HG03558 (cell line): ENCODE measurements at regions not wholly inside any gene's neighbourhood (a gene's known extent, or its start where the extent isn't known, plus 50 kb on each side); places are given as distances from the start of the nearest gene placed in this dataset.
A peak's percentile ranks its signal among the peaks of the same experiment; 100 is the strongest.
"Not testable (repeated sequence)": the region's sequence is repeated elsewhere in the genome, so short reads cannot be mapped to it uniquely, and the experiment has no call there.

Experiments
- ATAC-seq: cut with Tn5 transposase; IDR thresholded peaks from one replicate; pipeline ENCODE4 v1.9.1; 2021; ENCODE audit warnings: moderate number of reproducible peaks; ENCODE audit not compliant: unreplicated experiment; ENCODE audit errors: extremely low read depth

- ATAC-seq, result no peak
These were observed 284.9 kb downstream of the OTUD1 start for GRCh38 chr10:23723796-23724195.

DNA sequence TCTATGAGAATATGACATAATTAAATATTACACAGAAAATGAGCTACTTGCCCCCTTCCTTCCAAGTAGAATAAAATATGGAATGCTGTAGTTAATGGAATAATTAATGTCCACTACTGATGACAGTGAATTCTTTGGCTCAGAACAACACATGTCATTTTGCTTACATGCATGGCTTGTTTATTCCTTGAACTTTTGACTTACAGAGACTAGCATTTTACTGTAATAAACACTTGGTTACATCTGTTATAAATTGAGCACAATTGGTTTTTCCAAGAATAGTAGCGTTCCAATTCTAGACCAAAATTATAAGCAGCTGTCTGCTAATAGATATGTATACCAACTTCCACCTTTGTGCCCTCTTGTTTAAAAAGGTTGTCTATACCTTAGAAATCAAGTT, 286.7 kb downstream of the OTUD1 start:
- ATAC-seq, result no peak

DNA sequence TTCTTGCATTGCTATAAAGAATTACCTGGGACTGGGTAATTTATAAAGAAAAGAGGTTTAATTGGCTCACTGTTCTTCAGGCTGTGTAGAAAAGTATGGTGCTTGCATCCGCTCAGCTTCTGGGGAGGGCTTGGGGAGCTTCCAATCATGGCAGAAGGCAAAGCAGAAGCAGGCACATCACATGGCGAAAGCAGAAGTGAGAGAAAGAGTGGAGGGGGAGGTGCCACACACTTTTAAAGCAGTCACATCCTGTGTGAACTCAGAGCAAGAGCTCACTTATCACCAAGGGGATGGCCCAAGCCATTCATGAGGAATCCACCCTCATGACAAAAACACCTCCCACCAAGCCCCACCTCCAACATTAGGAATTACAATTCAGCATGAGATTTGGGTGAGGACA, 303.5 kb downstream of the OTUD1 start:
- ATAC-seq, result peak; percentile 95

DNA sequence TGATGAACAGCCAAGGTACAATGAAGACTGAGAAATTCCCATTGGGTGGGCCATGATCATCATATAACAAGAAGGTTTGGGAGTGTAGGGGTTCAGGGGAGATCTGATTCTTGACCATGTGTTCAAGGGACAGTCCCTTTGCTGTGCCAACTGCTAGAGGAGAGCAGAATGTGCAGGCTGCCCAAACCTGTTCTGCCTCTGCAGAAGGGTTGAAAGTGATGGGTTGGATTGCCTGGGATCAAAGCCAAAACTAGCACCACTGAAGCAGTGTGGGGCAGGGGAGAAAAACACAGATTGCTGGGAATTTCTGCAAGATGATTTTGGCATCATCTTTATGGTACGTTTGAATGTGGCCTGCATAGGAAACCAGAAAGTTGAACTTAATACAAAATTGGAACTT, 303.9 kb downstream of the OTUD1 start:
- ATAC-seq, result no peak

GRCh38 chr10:23754179-23754578, 315.3 kb downstream of the OTUD1 start:
- ATAC-seq, result no peak

DNA sequence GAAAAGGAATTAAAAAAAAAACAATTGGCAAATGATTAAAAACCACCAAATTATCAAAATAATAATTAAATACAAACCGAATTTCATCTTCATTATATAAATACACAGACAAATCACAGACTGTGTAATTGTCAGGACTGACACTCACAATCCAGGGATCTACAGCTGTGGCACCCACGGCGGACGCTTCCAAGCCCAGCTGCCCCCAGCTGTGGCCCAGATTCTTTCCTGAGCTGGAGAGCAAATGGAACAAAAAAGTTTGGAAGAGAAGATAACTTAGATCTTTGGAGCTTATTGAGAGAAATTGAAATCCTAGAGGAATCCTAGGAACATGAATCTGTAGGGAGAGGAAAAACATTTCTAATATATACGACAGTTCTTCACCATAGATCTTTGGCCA, 316.1 kb downstream of the OTUD1 start:
- no peak for ATAC-seq

DNA sequence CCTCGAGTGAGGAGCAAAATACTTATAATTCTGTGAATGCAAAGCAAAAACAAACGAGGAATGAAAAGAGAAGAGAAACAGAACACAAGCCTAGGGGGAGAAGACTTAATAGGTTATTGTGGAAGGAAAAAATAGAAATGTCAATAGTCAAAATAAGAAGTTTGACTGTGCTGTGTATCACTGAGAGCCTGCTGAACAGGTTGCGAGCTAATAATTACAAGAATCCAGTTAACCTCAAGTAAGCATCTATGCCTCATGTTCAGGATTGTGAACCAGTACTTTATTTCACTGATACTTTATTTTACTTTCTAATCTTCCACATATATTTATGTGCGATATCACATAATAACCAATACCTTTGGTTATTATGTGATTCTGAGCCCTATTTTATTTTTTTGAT, 316.7 kb downstream of the OTUD1 start:
- no peak for ATAC-seq

DNA sequence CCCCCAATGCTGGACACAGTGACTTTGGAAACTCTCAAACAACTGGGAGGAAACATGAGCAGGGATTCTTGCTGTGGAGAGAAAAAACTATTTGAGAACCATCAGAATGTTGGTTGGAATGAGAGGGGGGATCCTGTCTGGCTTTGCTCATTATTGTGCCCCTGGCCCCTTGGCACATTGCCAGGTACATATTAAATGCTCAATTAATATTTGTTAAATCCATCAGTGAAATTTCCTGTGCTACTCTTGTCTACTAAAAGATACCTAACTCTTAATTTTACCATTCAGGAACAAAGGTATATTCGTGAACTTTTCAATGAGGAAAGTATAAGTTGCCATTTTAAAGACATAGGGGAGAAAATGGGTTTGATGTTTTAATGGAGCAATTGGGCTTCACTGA, 329.4 kb downstream of the OTUD1 start:
- no peak for ATAC-seq

DNA sequence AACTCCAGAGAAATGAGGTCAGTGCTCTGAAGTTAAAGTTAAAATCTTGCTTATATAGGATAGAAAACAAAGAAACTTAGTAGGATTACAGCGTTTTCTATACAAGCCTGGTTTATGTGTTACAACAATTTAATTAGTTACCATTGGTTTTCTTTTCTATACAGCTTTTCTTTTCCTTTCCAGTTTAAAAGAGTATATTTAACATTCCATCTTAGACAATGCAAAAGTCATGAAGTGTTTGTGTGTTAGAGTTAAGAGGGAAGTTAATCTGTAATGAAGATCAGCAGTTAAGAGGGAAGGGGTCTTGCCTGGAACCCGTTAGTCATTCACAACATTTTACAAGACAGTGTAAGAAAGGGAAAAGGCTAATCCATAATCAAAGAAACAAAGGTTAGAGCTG, 338.3 kb downstream of the OTUD1 start:
- no peak for ATAC-seq

GRCh38 chr10:23779301-23779700, 340.4 kb downstream of the OTUD1 start:
- no peak for ATAC-seq

DNA sequence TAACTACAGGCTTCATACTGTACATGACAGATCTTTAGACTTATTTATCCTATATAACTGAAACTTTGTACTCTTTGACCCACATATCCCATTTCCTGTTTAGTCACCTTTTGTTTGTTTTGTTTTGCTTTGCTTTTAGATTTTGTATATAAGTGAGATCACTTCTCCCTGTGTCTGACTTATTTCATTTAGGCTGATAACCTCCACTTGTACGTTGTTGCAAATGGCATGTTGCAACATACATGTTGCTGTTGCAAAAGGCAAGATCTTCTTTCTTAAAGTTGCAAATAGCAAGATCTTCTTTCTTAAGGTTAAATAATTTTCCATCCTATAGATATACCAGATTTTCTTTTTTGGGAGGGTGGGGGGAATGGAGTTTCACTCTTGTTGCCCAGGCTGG, 341.5 kb downstream of the OTUD1 start:
- ATAC-seq, result no peak

GRCh38 chr10:23786594-23786993, 347.7 kb downstream of the OTUD1 start:
- no peak for ATAC-seq

DNA sequence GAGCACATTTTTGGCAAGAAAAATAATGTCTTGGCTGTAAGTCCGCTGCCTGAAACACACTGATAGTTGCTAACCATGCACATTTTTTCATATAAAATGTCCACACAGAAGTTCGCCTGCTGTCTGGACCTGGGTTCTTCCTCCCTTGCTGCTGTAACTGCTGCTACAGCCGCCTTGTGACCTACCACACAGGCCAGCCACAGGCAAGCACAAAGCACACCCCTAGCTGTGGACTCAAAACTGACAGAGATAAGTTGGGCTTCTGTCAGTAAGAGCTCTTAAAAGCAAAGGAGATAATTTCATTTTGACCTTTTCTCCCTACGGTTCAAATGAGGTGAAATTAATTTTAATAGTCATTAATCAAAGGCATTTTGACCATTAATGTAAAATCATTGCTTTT, 354.7 kb downstream of the OTUD1 start:
- ATAC-seq, result no peak

- ATAC-seq, result not testable (repeated sequence)
These were observed 358.6 kb downstream of the OTUD1 start for GRCh38 chr10:23797452-23797851.

DNA sequence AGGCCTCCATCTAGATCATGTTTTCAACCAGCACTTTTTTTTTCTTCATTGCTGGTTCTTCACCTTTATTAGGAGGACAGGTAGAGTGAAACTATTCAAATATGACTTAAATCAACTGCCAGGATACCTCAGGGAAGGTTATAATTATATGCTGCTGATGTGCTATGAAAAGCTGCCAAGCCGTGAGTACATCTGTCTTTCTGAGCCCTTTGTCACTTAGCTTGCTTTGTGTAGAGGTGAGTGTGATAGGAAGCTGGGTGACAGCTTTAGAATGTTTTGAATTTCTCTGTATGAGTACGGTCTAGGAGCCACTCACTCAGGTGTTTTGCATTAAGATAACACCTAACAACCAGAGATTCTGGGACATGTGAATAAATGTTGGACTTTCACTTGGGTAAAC, 365.2 kb downstream of the OTUD1 start:
- no peak for ATAC-seq

DNA sequence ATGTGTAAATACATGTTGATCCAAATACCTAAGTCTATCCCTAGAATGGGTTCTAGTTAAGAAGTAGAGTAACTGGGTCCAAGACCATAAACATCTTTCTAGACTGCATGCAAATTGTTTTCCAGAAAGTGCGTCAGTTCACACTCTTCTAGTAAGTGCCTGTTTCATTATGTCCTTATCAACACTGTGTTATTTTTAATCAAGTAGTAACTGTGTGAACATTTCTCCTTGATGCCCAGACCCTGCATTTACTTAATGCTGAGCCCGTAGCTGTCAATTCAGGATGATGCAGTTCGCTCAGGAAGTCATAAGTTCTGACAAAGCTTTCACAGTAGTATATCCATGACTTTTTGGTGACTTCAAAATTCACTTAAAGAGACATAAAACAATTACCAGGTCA, 374.8 kb downstream of the OTUD1 start:
- no peak for ATAC-seq

DNA sequence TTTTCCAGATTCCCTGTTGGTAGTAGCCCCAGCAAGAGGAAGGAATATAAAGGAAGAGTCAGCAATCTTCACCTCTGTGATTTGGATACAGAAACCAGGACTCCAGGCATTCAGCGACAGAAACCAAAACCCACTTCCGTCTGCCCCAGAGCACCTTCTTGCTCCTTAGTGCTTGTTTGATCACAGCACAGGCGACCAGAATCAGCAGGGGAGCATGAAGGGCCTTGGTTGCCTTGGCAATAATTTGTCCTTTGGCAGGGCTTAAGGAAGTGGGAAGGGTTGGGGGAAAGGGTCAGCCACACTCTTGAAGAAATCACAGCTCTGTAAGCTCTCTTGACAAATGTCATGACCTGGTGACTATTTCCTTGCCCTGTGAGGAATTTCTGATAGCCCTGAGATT, 379.6 kb downstream of the OTUD1 start:
- ATAC-seq, result no peak

- no peak for ATAC-seq
These were observed 381.9 kb downstream of the OTUD1 start for GRCh38 chr10:23820792-23821191.

DNA sequence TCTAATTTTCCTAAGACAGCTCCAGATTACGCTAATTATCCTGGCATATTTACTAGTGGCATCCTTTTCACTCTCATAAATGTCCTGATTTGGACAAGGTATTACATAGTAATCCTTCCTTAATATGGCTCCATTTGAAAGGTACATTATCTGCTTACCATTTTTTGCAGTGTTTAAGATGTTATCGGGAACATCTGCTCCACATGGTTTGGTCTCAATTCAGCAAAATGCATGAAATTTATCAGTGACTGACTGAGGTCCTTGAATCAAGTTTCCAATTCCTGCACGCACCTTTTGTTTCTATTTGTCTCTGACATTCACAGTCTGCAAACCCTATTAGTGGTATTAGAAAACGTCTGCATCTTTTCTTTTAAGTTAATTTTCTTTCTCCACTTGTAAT, 384.1 kb upstream of the KIAA1217 start:
- no peak for ATAC-seq

DNA sequence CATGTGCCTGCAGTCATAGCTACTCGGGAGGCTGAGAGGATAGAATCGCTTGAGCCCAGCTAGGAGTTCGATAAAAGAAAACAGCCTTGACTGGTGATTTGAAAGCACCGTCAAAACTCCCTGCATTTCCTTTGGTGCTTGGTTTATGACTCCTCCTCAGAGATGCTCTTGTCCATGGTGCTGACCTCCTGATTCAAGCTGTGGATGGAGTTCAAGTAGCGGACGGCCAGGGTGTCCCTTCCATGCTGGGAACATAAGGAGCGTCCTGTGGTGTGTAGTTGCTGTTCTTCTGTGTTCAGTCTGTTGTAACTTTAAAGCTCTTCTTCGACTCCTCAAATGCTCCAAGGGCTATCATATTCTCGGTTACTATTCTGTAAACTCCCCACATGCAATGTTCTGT, 382.5 kb upstream of the KIAA1217 start:
- no peak for ATAC-seq

GRCh38 chr10:23829556-23829955, 379.4 kb upstream of the KIAA1217 start:
- ATAC-seq, result no peak

GRCh38 chr10:23834091-23834490, 374.8 kb upstream of the KIAA1217 start:
- no peak for ATAC-seq

- no peak for ATAC-seq
These were observed 358.3 kb upstream of the KIAA1217 start for GRCh38 chr10:23850631-23851030.
